ENCODE measurements at regions not wholly inside any gene's neighbourhood (a gene's known extent, or its start where the extent isn't known, plus 50 kb on each side); places are given as distances from the start of the nearest gene placed in this dataset.

- Histone ChIP-seq H3K4me3 (ENCODE audit: low read depth, low read length) (no peak overlapping the region), H3K27me3 (ENCODE audit: control insufficient read depth, insufficient read depth, low read length) (no peaks in the 10 kb centered on the region), H3K36me3 (ENCODE audit: control insufficient read depth, insufficient read depth, low read length) (no peaks in the 10 kb centered on the region)
- TF ChIP-seq CTCF (IDR thresholded peaks at IDR 0.05; ENCODE audit: insufficient read depth, low read length, severe bottlenecking), result no peak
- no peak for DNase-seq (ENCODE audit: low read depth)
- FAIRE-seq, result no peak
Measured at GRCh38 chr2:603869-604268, 73.3 kb downstream of the TMEM18 start.

- FAIRE-seq (no peak), DNase-seq (ENCODE audit: low read depth) (no peak)
- H3K4me3 ChIP-seq (ENCODE audit: low read depth, low read length), result no peak overlapping the region
- no peaks in the 10 kb centered on the region for H3K27me3 ChIP-seq (ENCODE audit: control insufficient read depth, insufficient read depth, low read length)
- H3K36me3 ChIP-seq (ENCODE audit: control insufficient read depth, insufficient read depth, low read length), result no peaks in the 10 kb centered on the region
- no peak for TF ChIP-seq CTCF (IDR thresholded peaks at IDR 0.05; ENCODE audit: insufficient read depth, low read length, severe bottlenecking)
Measured at GRCh38 chr2:603427-603826, 73.8 kb downstream of the TMEM18 start.

GRCh38 chr2:602571-603359 lies 74.4 kb downstream of the TMEM18 start:
- no peak for FAIRE-seq
- Histone ChIP-seq H3K27me3 (ENCODE audit: control insufficient read depth, insufficient read depth, low read length) (no peaks in the 10 kb centered on the region), H3K4me3 (ENCODE audit: low read depth, low read length) (no peak overlapping the region), H3K36me3 (ENCODE audit: control insufficient read depth, insufficient read depth, low read length) (no peaks in the 10 kb centered on the region)
- peak; percentile 10 for DNase-seq (ENCODE audit: low read depth)
- TF ChIP-seq CTCF (IDR thresholded peaks at IDR 0.05; ENCODE audit: insufficient read depth, low read length, severe bottlenecking), result no peak

GRCh38 chr2:601806-602455 lies 75.3 kb downstream of the TMEM18 start:
- TF ChIP-seq CTCF (IDR thresholded peaks at IDR 0.05; ENCODE audit: insufficient read depth, low read length, severe bottlenecking), result no peak
- H3K36me3 ChIP-seq (ENCODE audit: control insufficient read depth, insufficient read depth, low read length), result no peaks in the 10 kb centered on the region
- no peaks in the 10 kb centered on the region for H3K27me3 ChIP-seq (ENCODE audit: control insufficient read depth, insufficient read depth, low read length)
- no peak for FAIRE-seq
- no peak for DNase-seq (ENCODE audit: low read depth)
- H3K4me3 ChIP-seq (ENCODE audit: low read depth, low read length), result no peak overlapping the region

GRCh38 chr2:601387-601698 lies 75.9 kb downstream of the TMEM18 start:
- TF ChIP-seq CTCF (IDR thresholded peaks at IDR 0.05; ENCODE audit: insufficient read depth, low read length, severe bottlenecking), result no peak
- DNase-seq (ENCODE audit: low read depth) (no peak), FAIRE-seq (no peak)
- H3K27me3 ChIP-seq (ENCODE audit: control insufficient read depth, insufficient read depth, low read length), result no peaks in the 10 kb centered on the region
- no peaks in the 10 kb centered on the region for H3K36me3 ChIP-seq (ENCODE audit: control insufficient read depth, insufficient read depth, low read length)
- no peak overlapping the region for H3K4me3 ChIP-seq (ENCODE audit: low read depth, low read length)
